Iris pigment epithelial cell (primary cell): ENCODE measurements at regions not wholly inside any gene's neighbourhood (a gene's known extent, or its start where the extent isn't known, plus 50 kb on each side); places are given as distances from the start of the nearest gene placed in this dataset.
"Not testable (repeated sequence)": the region's sequence is repeated elsewhere in the genome, so short reads cannot be mapped to it uniquely, and the experiment has no call there.

ENCODE experiments used
- DNase-seq: peaks from one replicate; pipeline ENCODE4 v3.0.0-alpha.2; 2011; ENCODE audit warnings: low read depth

GRCh38 chr2:55811048-55811447 lies 112.5 kb downstream of the EFEMP1 start:
- peak; percentile 18 for DNase-seq

GRCh38 chr2:55810622-55811020 lies 113.0 kb downstream of the EFEMP1 start:
- DNase-seq, result peak; percentile 44

- peak; percentile 74 for DNase-seq
These were observed 113.5 kb downstream of the EFEMP1 start for GRCh38 chr2:55809875-55810621.

GRCh38 chr2:55807900-55808299 lies 114.3 kb upstream of the PNPT1 start:
- no peak for DNase-seq

GRCh38 chr2:55805686-55806085 lies 112.0 kb upstream of the PNPT1 start:
- DNase-seq, result no peak

- no peak for DNase-seq
These were observed 110.9 kb upstream of the PNPT1 start for GRCh38 chr2:55804535-55804934.

GRCh38 chr2:55802067-55802466 lies 108.4 kb upstream of the PNPT1 start:
- no peak for DNase-seq

- DNase-seq, result no peak
These were observed 107.8 kb upstream of the PNPT1 start for GRCh38 chr2:55801436-55801835.

- not testable (repeated sequence) for DNase-seq
These were observed 106.0 kb upstream of the PNPT1 start for GRCh38 chr2:55799624-55800023.

GRCh38 chr2:55796121-55796520 lies 102.5 kb upstream of the PNPT1 start:
- no peak for DNase-seq

GRCh38 chr2:55793602-55794001 lies 100.0 kb upstream of the PNPT1 start:
- not testable (repeated sequence) for DNase-seq

GRCh38 chr2:55786280-55786679 lies 92.6 kb upstream of the PNPT1 start:
- DNase-seq, result no peak

- DNase-seq, result not testable (repeated sequence)
These were observed 90.1 kb upstream of the PNPT1 start for GRCh38 chr2:55783751-55784150.

- DNase-seq, result no peak
These were observed 89.0 kb upstream of the PNPT1 start for GRCh38 chr2:55782528-55783173.

GRCh38 chr2:55781542-55781941 lies 87.9 kb upstream of the PNPT1 start:
- DNase-seq, result no peak

GRCh38 chr2:55780697-55781096 lies 87.1 kb upstream of the PNPT1 start:
- DNase-seq, result no peak

GRCh38 chr2:55779459-55780421 lies 86.1 kb upstream of the PNPT1 start:
- peak; percentile 87 for DNase-seq

- DNase-seq, result no peak
These were observed 83.3 kb upstream of the PNPT1 start for GRCh38 chr2:55776966-55777365.

- no peak for DNase-seq
These were observed 82.8 kb upstream of the PNPT1 start for GRCh38 chr2:55776479-55776878.

GRCh38 chr2:55775828-55776227 lies 82.2 kb upstream of the PNPT1 start:
- DNase-seq, result no peak

GRCh38 chr2:55773651-55774050 lies 80.0 kb upstream of the PNPT1 start:
- not testable (repeated sequence) for DNase-seq
